OCI-M1 (cell line): ENCODE measurements at regions not wholly inside any gene's neighbourhood (a gene's known extent, or its start where the extent isn't known, plus 50 kb on each side); places are given as distances from the start of the nearest gene placed in this dataset.

Source experiments
- DNase-seq: peaks from one replicate; lab custom pipeline; 2025; lab: John Stamatoyannopoulos, UW

DNA sequence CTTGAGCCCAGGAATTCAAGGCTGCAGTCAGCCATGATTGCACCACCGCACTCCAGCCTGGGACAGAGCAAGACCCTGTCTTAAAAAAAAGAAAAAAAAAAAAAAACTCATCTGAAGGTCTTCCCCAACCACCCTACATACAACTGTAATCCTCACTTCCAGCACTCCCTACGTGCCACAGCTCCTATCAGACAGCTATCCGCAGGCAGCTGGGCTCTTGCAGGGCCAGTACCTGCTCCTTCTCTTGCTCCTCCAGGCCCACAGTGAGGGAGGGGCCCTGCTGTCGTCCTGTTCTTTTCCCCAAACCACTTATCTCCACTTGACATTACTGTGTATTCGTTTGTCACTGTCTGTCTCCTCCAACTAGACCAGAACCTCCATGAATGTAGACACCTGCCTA lies 156.1 kb upstream of the NECTIN1 start:
- no peak for DNase-seq

- no peak for DNase-seq
Observed at GRCh38 chr11:119882316-119882715, 153.3 kb upstream of the NECTIN1 start.

DNA sequence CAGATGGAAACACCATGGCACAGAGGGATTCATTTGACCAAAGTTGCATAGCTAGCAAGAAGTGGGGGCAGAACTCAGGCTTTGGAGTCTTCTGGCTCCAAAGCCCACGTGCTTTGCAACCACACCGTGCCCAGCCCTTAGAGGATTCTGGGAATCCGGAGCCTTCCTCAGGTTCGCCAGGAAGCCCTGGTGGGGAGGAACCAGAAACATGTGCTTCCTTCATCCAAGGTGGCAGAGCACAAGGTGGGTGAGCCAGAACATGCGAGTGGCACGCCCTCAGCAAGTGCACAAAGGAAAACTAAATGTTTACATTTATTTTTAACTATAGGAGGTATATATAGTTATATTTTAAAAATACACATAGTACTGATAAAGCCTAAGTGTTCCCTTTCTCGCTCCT lies 151.9 kb upstream of the NECTIN1 start:
- DNase-seq, result no peak

GRCh38 chr11:119880143-119880542 lies 151.1 kb upstream of the NECTIN1 start:
- DNase-seq, result no peak

- DNase-seq, result no peak
Observed at GRCh38 chr11:119878990-119879389, 150.0 kb upstream of the NECTIN1 start.

DNA sequence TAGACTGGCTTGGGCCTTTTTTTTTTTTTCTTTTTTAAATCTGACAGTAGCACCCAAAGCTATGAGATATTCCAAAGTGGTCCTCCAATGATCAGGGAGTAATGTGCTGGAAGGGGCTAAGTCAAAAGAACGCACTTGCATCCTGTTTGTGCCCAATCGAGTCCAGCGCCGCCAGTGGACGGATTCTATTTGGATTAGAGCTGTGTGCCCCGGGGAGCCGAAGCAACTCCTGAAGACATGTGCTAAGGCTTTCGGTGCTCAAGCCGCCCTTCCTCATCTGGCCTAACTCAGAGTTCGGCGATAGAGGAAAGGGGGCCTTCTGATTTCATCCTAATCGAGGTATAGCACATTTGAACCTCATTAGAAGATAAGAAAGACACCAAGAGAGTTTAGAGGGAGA lies 147.8 kb upstream of the NECTIN1 start:
- DNase-seq, result no peak

- DNase-seq, result no peak
Observed at GRCh38 chr11:119875841-119876600, 147.0 kb upstream of the NECTIN1 start.

GRCh38 chr11:119874660-119875238 lies 145.7 kb upstream of the NECTIN1 start:
- DNase-seq, result no peak

GRCh38 chr11:119873761-119874421 lies 144.9 kb upstream of the NECTIN1 start:
- no peak for DNase-seq

DNA sequence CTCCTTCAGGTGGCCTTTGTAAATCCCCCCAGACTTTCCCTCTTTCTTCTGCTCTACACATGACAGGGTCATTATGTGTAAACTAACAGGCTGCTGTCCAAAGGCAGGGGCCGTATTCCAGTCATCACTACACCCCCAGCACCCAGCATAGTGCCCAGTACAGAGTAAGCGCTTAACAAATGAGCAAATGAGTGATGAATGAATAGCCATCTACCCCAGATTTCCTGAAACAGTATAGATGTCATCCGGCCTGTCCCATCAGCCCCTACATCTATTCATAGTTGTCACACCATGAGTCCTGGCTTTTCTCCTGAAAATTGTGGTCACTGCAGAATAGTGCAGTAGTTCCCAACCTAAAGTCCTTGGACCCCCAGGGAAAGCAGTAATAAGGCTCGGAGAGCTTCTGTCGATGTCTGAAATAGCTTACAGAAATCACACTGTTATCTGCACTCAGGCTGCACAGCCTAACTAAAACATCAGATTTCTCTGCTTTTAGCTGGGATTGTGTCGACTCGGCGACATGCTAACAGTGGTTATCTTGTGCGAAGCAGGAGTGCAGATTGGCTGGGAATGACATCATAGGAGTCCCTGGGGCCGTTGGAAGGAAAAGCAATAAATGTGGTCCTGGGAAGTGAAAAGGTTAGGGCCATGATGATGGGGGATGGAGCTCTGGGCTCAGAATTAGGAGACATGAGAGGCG lies 143.8 kb upstream of the NECTIN1 start:
- DNase-seq, result no peak

DNA sequence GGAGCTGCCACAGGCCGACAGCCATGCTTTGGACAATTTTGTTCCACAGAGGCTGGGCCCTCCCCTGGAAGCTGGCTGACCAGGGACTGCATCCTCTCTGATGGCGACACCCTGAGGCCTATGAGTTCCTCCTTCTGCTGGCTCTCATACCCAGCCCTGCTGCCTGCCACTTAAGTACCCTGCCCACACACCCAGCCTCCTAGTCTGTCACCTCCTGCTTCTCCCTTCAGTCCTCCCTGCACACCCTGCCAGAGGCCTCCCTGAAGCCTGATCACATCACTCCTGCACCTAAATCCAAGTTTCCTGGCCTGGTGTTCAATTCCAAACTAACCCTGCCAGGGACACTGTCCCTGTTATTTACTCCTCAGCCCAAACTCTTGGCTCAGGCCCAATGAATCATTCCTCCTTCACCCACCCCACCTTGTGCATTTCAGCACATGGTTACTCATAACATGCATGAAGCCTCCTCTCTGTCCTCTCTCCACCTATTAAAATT lies 136.7 kb upstream of the NECTIN1 start:
- DNase-seq, result no peak

DNA sequence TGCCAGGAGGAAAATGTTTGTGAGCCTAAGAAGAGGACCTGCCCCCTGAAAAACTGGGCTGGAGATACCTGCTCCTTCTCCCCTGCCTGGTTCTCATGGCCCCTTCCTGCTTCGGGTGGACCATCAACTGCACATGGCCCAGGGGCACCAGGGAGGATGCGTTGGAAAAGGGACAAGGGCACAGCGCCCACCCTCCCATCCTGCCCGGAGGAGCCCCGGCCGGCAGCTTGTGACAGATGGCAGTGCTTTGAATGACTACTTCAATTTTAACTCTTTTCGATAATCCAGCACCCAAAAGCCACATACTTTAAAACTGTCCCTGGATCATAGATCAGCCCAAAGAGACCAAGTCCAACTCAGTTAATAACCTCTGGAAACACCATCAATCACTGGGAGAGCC lies 135.8 kb upstream of the NECTIN1 start:
- DNase-seq, result no peak

- DNase-seq, result no peak
Observed at GRCh38 chr11:119863851-119864601, 135.0 kb upstream of the NECTIN1 start.

DNA sequence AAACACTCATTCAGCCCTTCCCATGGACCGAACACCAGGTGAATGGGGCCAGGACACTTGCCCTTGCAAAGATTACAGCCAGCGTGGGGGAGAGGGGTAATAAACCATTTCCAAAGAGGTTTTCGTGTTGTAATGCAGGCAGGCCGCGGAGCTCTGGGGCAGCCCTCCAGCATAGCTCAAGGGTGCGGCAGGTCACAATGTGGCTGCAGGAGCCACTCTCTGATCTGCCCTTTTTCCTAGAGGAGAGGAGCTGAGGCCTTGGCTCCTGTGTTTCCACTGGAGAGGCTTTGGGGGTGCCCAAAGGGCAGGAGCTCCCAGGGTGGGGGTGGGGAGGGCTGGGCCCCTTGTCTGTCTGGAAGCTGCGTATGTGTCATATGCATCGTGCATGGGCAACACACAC lies 134.2 kb upstream of the NECTIN1 start:
- DNase-seq, result no peak

- no peak for DNase-seq
Observed at GRCh38 chr11:119861160-119861559, 132.2 kb upstream of the NECTIN1 start.

DNA sequence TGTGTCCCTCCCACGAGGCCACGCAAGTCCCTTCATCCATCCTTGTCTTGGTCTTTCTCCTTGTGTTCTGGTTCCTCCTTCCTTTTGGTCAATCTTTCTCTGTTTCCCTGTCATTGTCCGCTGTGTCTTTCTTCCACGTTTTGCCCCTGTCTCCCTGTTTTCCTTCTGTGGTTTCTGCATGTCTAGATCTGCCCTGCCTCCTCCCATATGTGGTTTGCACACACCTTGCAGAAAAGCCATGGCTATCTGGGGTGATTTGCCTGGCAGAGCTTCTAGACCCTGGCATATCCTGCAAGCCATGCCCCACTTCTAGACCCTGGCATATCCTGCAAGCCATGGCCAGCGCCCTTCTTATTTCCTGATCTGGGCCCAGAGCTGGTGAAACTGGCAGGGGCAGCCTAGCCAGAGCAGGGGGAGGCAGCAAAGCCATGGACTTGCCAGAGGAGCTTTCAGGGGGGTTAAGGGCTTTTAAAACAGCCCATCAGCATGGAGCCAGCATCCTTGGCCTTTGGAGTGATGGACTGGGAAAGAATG lies 131.6 kb upstream of the NECTIN1 start:
- no peak for DNase-seq

DNA sequence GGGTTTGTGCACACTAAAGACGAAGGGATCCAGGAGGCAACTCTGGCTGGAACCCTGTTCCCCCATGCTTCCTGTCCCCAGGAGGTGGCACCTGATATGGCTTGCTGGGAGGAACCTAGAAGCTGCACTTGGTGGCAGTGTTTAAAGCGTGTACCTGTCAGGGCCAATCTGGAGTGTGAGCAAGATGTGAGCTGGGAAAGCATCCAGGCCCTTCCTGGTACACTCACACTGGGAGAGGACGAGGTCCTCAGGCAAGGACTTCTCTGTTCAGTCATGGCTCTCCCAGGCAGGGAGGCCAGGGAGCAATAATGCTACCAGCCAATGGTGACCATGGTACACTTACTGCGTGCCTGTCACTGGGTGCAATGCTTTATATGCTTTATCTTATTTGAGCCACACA lies 130.7 kb upstream of the NECTIN1 start:
- no peak for DNase-seq

- DNase-seq, result no peak
Observed at GRCh38 chr11:119858288-119858687, 129.3 kb upstream of the NECTIN1 start.

- DNase-seq, result no peak
Observed at GRCh38 chr11:119856681-119857485, 127.9 kb upstream of the NECTIN1 start.

- DNase-seq, result no peak
Observed at GRCh38 chr11:119855066-119855465, 126.1 kb upstream of the NECTIN1 start.

DNA sequence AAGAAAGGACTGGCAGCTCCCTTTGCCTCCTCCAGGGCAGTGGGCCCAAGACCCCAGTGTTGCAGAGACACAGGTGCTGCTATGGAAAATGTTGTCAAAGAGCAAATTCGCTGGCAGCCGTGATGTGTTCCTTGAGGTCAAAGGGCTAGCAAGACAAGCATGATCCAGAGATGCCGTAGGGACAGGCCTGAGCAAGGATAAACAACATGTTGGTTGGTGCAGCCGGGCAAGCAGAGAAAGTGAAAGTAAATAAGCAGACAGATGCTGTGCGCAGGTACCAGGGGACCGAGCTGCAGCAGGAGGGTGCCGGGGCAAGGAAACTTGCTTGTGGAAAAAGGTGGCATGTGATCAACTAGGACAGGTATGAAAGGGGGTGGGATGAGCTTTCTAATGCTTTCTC lies 125.5 kb upstream of the NECTIN1 start:
- DNase-seq, result no peak
